MCF 10A (cell line): ENCODE measurements at regions not wholly inside any gene's neighbourhood (a gene's known extent, or its start where the extent isn't known, plus 50 kb on each side); places are given as distances from the start of the nearest gene placed in this dataset.
A peak's percentile ranks its signal among the peaks of the same experiment; 100 is the strongest.
"Not testable (repeated sequence)": the region's sequence is repeated elsewhere in the genome, so short reads cannot be mapped to it uniquely, and the experiment has no call there.

Source experiments
- BruUV-seq: library from RNA; stranded (reverse); fragments of 400-500 nt; replicated peaks from 2 replicates; lab custom pipeline; 2021; lab: Mats Ljungman, UMichigan
- CTCF ChIA-PET: fragments of 300-600 bp; sonication (Branson Sonifier 250); formaldehyde crosslinking; extraction: SDS; loops from one replicate; lab custom pipeline; 2021; ENCODE audit warnings: antibody characterized with exemption, inconsistent platforms; lab: Yijun Ruan, JAX
- POLR2A ChIA-PET: fragments of 300-600, 350-650 bp; sonication (Branson Sonifier 250); formaldehyde crosslinking; extraction: SDS; loops from one replicate; lab custom pipeline; 2020; ENCODE audit warnings: antibody characterized with exemption, inconsistent platforms; lab: Yijun Ruan, JAX
- DNase-seq: peaks from one replicate; pipeline ENCODE4 v3.0.0-alpha.2; 2018; ENCODE audit not compliant: unreplicated experiment
- H3K27ac Mint-ChIP-seq: one replicate; pipeline ENCODE4 v1.8.0; 2022; ENCODE audit warnings: mild to moderate bottlenecking, low read depth, mixed read lengths; ENCODE audit not compliant: unreplicated experiment
- H3K27me3 Mint-ChIP-seq: one replicate; pipeline ENCODE4 v1.8.0; 2022; ENCODE audit warnings: mixed read lengths; ENCODE audit not compliant: insufficient read depth, unreplicated experiment
- H3K36me3 Mint-ChIP-seq: one replicate; pipeline ENCODE4 v1.8.0; 2022; ENCODE audit warnings: mild to moderate bottlenecking, moderate library complexity, mixed read lengths; ENCODE audit not compliant: insufficient read depth, unreplicated experiment
- H3K4me1 Mint-ChIP-seq: one replicate; pipeline ENCODE4 v1.8.0; 2022; ENCODE audit warnings: mixed read lengths; ENCODE audit not compliant: insufficient read depth, unreplicated experiment
- H3K4me3 Mint-ChIP-seq: one replicate; pipeline ENCODE4 v1.8.0; 2022; ENCODE audit warnings: mild to moderate bottlenecking, moderate library complexity, mixed read lengths; ENCODE audit not compliant: unreplicated experiment
- H3K9me3 Mint-ChIP-seq: one replicate; pipeline ENCODE4 v1.8.0; 2022; ENCODE audit warnings: mixed read lengths; ENCODE audit not compliant: unreplicated experiment
- CTCF ChIP-seq: fragments of 200-600 bp; IDR thresholded peaks from one replicate; pipeline ENCODE4 v1.8.0; 2022; ENCODE audit warnings: antibody characterized with exemption, mild to moderate bottlenecking; ENCODE audit not compliant: unreplicated experiment
- intact Hi-C: fragments of 100-400 bp; cut with micrococcal nuclease; formaldehyde crosslinking; loops from 2 replicates; pipeline ENCODE4 v1.14.1; 2022

- BruUV-seq, POLR2A ChIA-PET, H3K4me3 Mint-ChIP-seq, CTCF ChIA-PET, H3K36me3 Mint-ChIP-seq, DNase-seq, H3K27ac Mint-ChIP-seq, intact Hi-C loops: not testable (repeated sequence)
- Mint-ChIP-seq H3K27me3 (peaks cover 26% of the 10 kb centered on the region), H3K9me3 (peaks cover 40% of the 10 kb centered on the region), H3K4me1 (peaks cover 13% of the 10 kb centered on the region)
Measured at GRCh38 chr14:105697955-105698354, 171.6 kb downstream of the TMEM121 start.

- BruUV-seq, POLR2A ChIA-PET, H3K36me3 Mint-ChIP-seq, H3K4me3 Mint-ChIP-seq, intact Hi-C loops, H3K27ac Mint-ChIP-seq, DNase-seq, CTCF ChIA-PET: not testable (repeated sequence)
- Mint-ChIP-seq H3K4me1 (peaks cover 13% of the 10 kb centered on the region), H3K27me3 (peaks cover 18% of the 10 kb centered on the region), H3K9me3 (peaks cover 33% of the 10 kb centered on the region)
Measured at GRCh38 chr14:105698940-105699556, 172.7 kb downstream of the TMEM121 start.

GRCh38 chr14:105699706-105700105, 173.3 kb downstream of the TMEM121 start:
- CTCF ChIA-PET, DNase-seq, H3K36me3 Mint-ChIP-seq, H3K27ac Mint-ChIP-seq, H3K4me3 Mint-ChIP-seq, intact Hi-C loops, POLR2A ChIA-PET, BruUV-seq: not testable (repeated sequence)
- peaks cover 12% of the 10 kb centered on the region for H3K27me3 Mint-ChIP-seq
- H3K9me3 Mint-ChIP-seq, result peaks cover 27% of the 10 kb centered on the region
- H3K4me1 Mint-ChIP-seq, result peaks cover 13% of the 10 kb centered on the region

GRCh38 chr14:105700146-105700545, 173.8 kb downstream of the TMEM121 start:
- intact Hi-C loops, H3K27me3 Mint-ChIP-seq, CTCF ChIA-PET, BruUV-seq, POLR2A ChIA-PET, H3K36me3 Mint-ChIP-seq, DNase-seq, H3K4me3 Mint-ChIP-seq: not testable (repeated sequence)
- Mint-ChIP-seq H3K9me3 (peaks cover 26% of the 10 kb centered on the region), H3K27ac (peak overlapping the region; percentile 76), H3K4me1 (peaks cover 12% of the 10 kb centered on the region)

GRCh38 chr14:105700622-105701288, 174.4 kb downstream of the TMEM121 start:
- BruUV-seq, result no TSS peak
- no peak for TF ChIP-seq CTCF
- POLR2A ChIA-PET, result no interaction called here
- H3K9me3 Mint-ChIP-seq, result peaks cover 27% of the 10 kb centered on the region
- CTCF ChIA-PET, result no interaction called here
- peak; percentile 36 for DNase-seq
- peaks cover 1% of the 10 kb centered on the region for H3K27me3 Mint-ChIP-seq
- H3K27ac Mint-ChIP-seq, result peak overlapping the region; percentile 76
- intact Hi-C loops, result no loop called here
- peaks cover 7% of the 10 kb centered on the region for H3K36me3 Mint-ChIP-seq
- peaks cover 8% of the 10 kb centered on the region for H3K4me1 Mint-ChIP-seq
- H3K4me3 Mint-ChIP-seq, result no peak overlapping the region
